Left kidney (tissue), 1 donor: ENCODE measurements at regions not wholly inside any gene's neighbourhood (a gene's known extent, or its start where the extent isn't known, plus 50 kb on each side); places are given as distances from the start of the nearest gene placed in this dataset.
"Not testable (repeated sequence)": the region's sequence is repeated elsewhere in the genome, so short reads cannot be mapped to it uniquely, and the experiment has no call there.

Source experiments
- DNase-seq: peaks from one replicate; pipeline ENCODE4 v3.0.0-alpha.2; 2013

DNA sequence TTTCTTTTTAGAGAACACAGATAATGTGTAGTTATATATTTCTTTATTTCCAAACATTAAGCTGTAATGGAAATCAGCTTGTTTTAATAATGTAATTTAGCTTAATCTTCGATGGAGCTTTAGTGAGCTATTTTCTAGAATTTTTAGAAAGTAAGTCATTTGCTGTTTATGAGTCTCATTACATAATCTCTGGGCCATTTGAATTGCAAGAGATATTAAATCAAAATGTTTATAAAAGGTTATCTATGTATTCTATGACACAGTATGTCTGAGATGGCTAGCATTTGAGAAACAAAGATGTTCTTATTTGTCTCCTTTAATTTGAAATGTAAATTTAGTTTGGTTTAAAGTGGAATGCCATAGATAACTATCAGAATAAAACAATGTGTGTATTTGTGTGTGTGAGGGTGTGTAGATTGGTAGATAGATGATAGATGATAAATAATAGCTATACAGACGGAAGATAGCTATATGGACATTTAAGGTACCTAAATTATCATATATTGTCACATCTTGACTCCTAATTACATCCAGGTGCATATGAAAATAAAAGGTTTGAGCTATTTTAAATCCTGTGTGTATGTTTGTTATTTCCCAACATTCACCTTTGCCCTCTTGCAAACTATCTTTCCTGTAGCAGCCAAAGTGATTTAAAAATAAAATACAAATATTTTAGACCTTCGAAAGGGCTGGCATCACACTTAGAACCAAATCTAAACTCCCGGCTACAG, 478.0 kb upstream of the KLF6 start:
- no peak for DNase-seq

DNA sequence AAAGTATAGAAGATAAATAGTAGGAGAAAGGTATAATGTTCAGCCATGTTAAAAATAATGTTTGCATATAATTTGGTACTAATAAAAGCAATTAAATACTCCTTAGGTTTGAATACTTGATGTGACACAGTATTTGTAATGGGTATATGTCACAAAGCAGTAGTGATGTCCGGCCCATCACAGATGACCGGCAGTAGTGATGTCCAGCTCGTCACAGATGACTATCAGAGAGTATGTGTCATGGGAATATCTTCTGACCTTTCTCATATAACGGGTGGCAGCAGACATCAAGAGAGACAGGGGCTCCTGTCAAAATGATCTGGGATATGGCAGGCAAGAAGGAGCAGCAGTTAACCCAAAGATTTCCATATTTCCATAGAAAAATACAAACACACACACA, 477.4 kb upstream of the KLF6 start:
- no peak for DNase-seq

DNA sequence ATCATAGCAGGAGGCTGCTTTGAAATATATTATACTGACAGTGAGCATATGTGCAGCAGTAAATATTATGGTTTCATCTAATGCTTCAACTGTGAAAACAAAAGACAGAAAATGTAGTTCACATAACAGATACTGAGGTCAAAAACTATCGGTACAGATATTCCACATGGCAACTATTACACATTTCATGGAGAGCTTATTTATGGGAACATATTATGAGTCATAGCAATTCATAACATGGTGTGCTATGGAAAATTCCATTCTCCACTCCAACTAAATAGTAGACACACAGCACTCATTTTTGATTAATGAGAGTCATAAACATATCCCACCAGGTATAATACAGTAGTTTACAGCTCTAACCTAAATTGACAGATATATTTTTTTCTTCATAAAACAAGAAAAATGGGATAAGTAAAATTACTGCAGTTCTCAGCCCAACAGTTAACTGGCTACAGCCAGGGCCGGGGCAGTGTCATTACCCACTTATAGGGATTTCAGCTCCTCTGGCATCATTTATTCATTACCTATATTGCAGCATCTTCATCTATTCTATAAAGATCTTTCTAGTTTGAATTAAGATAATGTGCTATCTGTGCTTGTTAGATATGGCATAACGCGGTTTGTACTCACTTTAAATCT, 475.6 kb upstream of the KLF6 start:
- DNase-seq, result no peak

DNA sequence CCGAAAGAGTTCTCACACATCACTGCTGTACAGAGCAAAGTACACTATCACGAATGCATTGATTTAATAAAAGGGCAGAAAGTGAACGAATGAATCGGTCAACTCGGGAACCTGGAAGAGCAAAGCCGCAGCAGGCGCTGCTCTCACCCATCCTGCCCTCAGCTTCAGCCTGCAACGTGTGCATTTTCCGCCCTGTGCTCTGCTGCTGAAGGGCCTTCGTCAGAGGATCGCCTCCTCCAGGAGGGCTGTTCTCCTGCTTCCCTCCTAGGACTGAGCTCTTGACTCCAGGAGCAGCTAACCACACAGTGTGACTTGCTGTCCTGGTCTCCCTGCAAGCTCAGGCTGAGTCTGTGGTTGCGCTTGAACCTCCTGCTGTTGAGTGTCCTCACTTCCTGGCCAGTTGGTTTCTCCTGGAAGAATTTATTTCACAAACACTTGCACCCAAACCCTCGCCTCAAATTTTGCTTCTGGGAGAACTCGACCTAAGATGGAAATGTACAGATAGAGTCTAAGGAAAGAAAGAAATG, 473.0 kb upstream of the KLF6 start:
- DNase-seq, result no peak

DNA sequence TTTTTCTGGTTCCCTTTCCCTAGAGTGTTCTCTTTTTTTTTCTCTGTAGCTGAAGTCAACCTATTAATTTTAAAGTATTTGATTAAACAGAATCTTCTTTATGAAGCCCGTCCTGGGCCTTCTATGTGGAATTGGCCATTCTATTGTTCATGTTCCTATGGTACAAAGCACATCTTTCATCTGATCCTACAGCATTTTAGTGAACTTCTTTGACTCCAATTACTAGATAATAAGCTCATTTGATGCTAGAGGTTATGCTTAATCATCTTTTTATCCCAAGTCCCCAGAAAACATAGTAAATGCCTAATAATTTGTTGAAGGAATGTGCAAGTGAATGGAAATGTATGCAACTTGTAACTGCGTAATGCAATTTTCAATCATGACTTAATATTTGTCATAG, 472.0 kb upstream of the KLF6 start:
- DNase-seq, result no peak

DNA sequence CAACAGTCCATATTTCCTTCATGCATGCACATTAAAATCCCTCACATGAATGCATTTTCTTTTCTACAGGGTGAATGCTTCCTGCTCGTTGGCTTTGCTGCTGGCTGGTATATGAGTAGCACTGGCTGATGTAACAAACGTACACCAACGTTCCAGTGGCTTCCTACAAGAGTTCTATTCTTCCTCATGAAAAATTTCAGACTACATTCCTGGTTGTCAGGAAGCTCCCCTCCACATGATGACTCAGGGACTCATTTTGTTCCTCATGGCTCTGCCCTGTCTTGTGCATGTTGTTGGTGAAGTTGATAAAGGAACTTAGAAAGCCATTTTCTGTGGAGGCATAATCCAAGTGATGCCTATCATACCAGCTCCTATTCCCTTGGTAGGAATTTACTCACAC, 470.7 kb upstream of the KLF6 start:
- DNase-seq, result no peak

DNA sequence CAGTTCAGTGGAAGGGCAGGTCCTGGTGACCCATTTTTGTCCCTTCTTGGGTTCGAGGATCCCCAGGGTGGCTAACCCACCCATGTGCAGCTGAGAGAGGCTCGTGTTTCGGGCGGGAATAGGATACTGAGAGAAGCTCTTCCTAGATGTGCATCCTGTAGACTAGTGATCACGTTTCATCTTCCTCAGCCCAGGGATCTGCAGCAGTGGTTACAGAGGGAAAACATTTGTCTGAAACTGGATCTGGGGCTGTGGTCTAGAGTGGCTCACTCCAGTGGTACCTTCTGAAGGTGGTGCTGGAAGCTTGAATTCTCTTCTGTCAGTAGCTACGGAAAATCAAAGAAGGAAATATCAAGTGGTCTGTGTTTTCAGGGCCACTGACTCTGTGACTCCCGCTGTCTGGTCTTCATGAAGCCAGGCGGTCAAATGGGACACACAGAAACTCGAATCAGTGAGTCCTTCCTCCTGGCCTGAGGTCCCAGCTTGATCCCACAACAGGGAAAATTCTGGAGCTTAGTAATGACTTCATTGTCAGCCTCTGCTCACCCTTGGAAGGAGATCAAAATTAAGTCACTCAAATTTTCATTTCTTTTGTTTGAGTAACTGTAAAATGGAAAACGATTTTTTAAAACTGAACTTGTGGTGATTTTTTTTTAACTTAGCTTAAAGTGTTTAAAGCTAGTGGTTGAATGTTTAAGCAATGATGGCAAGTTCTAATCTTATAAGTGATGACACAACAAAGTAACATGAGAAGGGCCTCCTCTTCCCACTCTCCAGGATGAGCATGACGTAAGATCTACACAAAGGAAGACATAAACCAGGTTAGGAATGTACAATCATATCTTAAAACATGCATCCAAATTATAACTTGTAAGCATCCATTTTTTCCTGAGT, 469.3 kb upstream of the KLF6 start:
- no peak for DNase-seq

DNA sequence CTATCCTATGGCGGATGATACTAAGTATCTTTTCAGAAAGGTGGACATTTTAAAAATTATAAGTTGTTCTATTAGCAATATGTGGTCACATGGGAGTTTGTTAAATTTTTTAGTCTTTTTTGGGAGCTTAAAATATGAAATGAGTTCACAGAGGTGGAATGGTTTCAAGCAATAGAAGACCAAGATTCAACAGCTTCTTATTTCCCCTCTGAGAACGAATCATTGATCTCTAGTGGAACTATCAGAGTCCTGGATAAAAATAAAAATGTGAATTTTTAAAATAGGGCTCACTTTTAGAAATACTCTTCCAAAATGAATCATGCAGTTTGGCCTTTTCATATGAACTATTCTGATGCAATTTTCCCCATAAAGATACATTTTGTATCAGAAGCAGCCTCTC, 467.7 kb upstream of the KLF6 start:
- no peak for DNase-seq

DNA sequence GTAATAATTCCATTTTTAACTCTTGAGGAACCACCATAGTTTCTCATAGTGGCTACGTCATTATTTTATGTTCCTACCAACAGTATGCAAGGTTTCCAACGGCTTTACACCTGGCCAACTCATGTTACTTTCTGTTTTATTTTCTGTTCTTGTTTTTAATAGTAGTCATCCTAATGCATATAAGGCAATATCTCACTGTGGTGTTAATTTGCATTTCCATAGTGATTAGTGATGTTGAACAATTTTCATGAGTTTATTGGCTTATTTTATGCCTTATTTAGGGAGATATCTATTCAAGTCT, 465.5 kb upstream of the KLF6 start:
- no peak for DNase-seq

DNA sequence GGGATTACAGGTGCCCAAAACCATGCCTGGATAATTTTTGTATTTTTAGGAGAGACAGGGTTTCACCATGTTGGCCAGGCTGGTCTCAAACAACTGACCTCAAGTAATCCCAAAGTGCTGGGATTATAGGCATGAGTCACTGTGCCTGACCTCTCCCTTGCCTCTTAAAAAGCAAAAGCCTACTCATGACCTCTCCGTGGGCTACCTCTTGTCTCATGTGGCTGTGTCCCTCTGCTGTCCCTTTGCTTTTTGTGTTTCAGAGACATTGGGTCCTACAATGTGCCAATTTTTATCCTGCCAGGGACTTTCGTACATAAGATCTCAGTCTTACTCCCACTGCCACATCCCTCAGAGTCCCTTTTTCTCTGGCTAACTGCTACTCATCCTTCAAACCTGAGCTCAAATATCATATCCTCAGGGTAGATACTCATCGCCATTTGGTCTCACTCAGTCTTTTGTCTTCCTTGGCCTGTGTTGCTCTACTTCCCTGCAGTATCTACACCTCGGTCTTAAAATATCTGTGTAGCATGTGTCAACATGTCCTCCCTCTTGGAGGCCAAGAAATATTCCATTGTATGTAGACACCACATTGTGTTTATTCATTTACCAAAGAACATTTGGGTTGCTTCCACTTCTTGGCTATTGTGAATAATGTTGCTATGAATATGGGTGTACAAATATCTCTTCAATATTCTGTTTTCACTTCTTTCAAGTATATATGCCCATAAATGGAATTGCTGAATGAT, 465.0 kb upstream of the KLF6 start:
- DNase-seq, result no peak

DNA sequence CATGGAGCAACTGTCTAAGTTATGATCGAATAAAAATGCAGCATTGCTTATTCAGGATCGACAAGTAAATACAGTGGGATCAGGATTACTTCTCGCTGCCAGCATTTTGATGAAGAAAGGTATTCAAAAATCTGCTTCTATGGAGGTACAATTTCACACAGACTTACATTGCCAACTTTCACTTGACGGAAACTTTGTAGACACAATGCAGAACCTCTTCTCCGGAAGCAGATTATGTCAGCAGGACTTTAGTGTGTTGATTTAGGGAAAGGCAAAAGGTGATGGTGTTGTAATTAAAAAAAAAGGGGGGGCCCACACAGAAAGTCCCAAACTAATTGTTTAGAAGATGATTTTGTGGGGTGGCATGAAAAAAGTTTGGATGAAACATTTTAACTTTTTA, 462.4 kb upstream of the KLF6 start:
- no peak for DNase-seq

DNA sequence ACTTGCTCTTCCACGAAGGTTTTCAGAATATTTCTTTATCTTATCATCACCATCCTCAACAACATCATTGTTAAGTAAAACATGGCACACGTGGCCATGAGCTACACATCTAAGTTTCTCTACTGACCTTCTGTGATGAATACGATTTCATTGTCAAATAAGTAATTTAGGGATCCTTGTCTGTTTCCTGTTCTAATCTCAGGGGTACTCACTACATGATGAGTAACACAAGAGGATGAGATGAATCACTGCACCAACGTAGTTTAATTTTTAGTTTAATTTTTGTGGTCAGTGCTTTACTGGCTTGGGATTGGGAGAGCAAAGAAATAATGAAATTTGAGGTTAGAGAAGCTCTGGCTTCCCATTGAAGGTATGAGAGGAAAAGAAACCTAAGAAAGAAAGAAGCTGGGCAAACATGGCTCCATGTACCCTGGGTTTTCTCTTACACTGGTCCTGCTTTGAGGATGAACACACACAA, 461.9 kb upstream of the KLF6 start:
- DNase-seq, result no peak

DNA sequence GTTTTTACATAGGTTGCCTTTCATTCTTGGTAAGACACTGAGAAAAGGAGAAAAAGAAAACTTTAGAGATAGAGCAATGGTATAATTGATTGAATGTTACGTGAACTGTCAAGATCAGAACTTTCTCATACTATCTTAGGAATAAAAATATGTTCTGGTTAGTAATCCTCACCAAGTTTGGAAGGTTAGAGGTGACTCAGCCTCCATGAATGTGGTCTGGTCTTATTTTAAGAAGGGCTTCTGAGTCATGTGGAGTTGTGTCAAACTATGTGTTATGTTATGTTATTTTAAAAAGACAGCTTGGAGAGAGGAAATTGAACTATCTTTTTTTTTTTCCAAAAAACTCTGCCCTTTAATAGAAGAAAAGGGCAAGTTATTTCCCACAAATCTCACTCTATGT, 458.6 kb upstream of the KLF6 start:
- no peak for DNase-seq

DNA sequence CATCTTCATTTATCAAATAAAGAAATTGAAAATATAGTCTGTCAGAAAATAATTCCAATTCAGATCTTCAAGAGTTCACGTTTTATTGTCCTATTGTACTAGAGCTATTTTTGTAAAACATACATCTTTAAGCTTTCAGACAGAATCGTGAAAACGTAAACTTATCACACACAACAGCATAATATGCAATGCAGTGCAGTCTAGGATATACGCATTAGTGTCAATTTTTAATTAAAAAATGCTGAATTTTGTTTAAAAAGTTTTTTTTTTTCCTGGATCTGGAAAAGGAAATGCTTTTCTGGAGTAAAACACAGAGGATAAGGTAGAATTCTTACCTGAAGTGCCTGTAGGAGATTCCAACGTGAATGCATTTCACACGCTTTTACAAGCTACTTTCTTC, 458.2 kb upstream of the KLF6 start:
- DNase-seq, result no peak

DNA sequence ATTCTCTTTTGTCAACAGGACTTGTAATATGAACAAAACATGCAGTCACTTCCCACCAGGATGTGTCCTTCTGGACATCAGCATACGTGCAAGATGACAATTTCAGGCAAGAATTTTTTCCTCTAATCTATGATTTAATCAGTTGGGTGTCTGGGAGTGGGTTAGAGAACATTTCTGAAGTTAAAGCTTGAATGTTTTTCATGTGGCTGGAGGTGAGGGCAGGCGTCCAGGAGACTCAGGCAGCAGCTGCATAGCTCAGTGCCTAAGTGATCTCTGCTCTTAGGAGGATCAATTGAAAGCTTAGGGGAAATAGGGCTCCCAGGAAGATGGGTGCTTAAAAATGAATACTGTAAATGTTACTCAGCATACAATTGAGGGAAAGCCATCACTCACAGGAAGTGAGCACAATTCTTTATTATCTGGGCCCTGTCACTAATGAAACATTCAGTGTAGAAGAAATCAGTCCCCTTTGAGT, 457.6 kb upstream of the KLF6 start:
- no peak for DNase-seq

DNA sequence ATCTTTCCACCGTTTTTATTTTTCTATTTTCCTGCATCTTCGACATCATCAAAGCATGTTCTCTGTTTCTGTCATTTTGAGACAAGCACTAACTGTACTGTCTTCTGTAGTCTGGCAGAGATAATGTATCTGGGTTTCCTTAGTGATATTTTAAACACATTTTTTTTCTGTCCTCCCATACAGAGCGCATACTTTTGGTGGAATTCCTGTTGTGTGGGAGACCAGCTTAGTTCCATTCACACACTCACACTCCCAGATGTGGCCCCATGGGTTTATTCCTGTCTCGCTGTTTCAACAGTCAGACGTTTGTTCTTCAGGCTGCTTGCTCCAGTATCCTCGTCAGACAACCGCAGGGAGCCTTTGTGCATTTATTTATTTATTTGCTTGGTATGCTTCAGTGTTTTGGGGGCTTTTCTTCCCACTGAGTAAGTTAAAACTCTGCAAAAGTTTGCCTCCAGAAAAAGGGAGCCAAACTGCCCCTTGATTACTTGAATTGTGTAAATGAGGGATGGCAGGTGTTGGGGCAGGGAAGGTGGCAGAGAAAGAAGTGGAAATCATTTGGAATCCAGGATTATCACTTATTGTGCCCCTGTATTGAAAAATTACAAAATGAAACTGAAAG, 456.8 kb upstream of the KLF6 start:
- DNase-seq, result peak; percentile 61

DNA sequence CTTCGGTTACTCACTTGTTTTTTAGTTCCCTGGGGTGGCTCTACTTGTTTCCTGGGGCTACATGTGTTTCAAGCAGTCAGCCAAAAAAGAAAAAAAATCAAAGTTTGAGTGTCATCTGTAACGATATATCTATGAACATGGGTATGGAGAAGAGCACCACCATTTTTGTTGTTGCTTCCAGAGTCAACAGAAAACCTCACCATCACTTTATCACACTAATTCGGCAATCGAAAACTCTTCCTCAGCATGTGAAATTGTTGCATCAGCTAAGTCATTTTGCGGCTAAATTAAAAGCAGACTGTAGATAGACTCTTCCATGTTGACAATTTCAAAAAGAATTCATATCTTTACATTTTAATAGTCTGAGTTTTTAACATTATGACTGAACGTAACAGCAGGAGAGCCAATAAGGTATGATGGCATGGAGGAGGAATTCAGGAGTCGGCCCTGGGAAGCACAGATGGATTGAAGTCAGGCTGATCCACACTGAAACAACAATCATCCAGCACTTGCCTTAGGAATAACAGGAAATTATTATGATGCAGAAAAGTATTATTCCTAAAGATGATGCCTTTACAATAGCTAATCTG, 455.7 kb upstream of the KLF6 start:
- no peak for DNase-seq

DNA sequence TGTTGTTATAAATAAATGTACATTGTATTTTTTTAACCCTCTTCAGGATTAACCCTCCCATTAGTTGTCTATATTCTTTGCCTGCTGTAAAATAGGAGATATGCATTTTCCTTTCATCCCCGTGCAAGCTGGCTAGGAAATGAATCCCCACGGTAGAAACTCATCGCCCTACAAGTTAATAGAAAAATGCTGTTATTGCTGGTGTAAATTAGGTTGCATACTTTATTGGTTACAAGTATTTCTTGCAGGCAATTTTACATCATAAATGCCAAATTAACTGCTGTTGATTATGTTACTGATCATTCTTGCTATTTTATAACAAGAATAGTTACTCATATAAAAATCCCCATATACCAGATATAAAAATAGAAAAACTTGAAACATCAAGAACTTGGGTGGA, 454.2 kb upstream of the KLF6 start:
- DNase-seq, result no peak

DNA sequence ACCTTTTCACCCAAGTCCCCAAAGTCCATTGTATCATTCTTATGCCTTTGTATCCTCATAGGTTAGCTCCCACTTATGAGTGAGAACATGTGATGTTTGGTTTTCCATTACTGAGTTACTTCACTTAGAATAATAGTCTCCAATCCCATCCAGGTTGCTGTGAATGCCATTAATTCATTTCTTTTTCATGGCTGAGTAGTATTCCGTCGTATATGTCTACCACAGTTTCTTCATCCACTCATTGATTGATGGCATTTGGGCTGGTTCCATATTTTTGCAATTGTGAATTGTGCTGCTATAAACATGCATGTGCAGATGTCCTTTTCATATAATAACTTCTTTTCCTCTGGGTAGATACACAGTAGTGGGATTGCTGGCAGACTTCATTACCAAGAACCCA, 451.9 kb upstream of the KLF6 start:
- not testable (repeated sequence) for DNase-seq

DNA sequence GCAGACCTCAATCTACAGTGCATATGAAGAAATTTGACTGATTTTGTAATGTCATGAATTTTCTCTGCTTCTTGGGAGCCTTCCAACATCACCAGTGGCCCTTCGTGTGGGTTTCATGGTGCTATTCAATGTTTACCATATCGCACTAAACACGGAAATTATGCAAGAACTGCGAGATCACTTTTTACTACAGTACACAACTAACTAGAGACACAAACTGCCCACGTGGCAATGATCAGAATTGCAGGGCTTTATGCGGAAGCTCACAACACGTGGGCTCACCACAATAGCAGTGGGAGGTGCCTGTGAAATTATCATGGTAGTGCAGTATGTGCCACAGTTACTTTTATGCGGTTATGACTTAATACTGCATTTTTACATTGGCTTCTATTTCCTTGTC, 449.7 kb upstream of the KLF6 start:
- DNase-seq, result no peak

DNA sequence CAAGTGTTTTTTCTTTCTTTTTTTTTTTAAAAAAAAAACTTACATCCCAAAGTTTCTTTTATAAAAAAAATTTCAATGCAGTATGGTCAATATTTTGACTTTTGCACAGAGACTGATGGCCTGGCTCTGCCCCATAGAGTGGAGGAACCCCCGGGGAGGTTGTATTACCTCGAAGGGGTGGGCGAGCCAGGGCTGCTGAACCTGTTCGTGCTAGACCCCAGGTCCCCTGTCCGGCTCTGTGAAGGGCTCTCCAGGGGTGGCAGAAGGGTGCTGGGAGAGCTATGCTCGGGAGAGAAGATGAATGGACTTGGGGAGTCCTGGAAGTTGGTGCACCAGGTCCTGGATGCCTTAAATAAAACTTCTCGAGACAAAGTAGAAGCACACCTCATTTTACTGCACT, 446.4 kb upstream of the KLF6 start:
- no peak for DNase-seq
